ENCODE measurements at regions not wholly inside any gene's neighbourhood (a gene's known extent, or its start where the extent isn't known, plus 50 kb on each side); places are given as distances from the start of the nearest gene placed in this dataset.

- TF ChIP-seq ZNF274 (IDR thresholded peaks at IDR 0.05; ENCODE audit: low read depth, low read length) (no peak), YY1 (IDR thresholded peaks at IDR 0.05; ENCODE audit: insufficient read depth, insufficient read length) (no peak), SUZ12 (IDR thresholded peaks at IDR 0.05; ENCODE audit: extremely low read depth, insufficient read depth, insufficient read length) (no peak)
Observed at GRCh38 chr1:29577512-29577911, 341.2 kb downstream of the PTPRU start.

Measured in NT2/D1 (cell line).